HepG2 (cell line): ENCODE measurements at regions not wholly inside any gene's neighbourhood (a gene's known extent, or its start where the extent isn't known, plus 50 kb on each side); places are given as distances from the start of the nearest gene placed in this dataset.
A peak's percentile ranks its signal among the peaks of the same experiment; 100 is the strongest.

Experiments used
- CREB1 ChIP-seq, 2 experiments: fragments of 450-650 bp in 1 of 2; IDR thresholded peaks; 2 replicates each; pipeline ENCODE4 v1.6.1; 2016 to 2017; ENCODE audit warnings: control low read depth in 1 of 2, mild to moderate bottlenecking in 1 of 2, missing compliant biosample characterization in 1 of 2, missing genetic modification characterization in 1 of 2
- ERF ChIP-seq: IDR thresholded peaks from 2 replicates; pipeline ENCODE4 v1.6.1; 2018; ENCODE audit warnings: missing biosample characterization, missing genetic modification reagents
- ETV5 ChIP-seq: IDR thresholded peaks from 2 replicates; pipeline ENCODE4 v1.6.1; 2018; ENCODE audit warnings: missing biosample characterization, missing genetic modification reagents, inconsistent platforms, borderline replicate concordance
- KDM5B ChIP-seq: sonication (generic); formaldehyde crosslinking; IDR thresholded peaks from 2 replicates; pipeline ENCODE4 v1.4.0; 2020; ENCODE audit warnings: missing genetic modification reagents, mild to moderate bottlenecking, borderline replicate concordance
- MEIS2 ChIP-seq: sonication (generic); formaldehyde crosslinking; IDR thresholded peaks from 2 replicates; pipeline ENCODE4 v1.9.0; 2021; ENCODE audit warnings: mild to moderate bottlenecking, missing genetic modification reagents
- NKX3-1 ChIP-seq: sonication (generic); formaldehyde crosslinking; IDR thresholded peaks from 2 replicates; pipeline ENCODE4 v1.5.0; 2020; ENCODE audit warnings: missing genetic modification reagents
- ONECUT2 ChIP-seq: sonication (generic); formaldehyde crosslinking; IDR thresholded peaks from 2 replicates; pipeline ENCODE4 v1.4.0; 2020; ENCODE audit warnings: missing genetic modification reagents
- RFXANK ChIP-seq: IDR thresholded peaks from 2 replicates; pipeline ENCODE4 v1.6.1; 2016
- SIN3B ChIP-seq: fragments of 150-350 bp; IDR thresholded peaks from 2 replicates; pipeline ENCODE4 v1.6.1; 2014; ENCODE audit warnings: low read length
- TRIM24 ChIP-seq: sonication (generic); formaldehyde crosslinking; IDR thresholded peaks from 2 replicates; pipeline ENCODE4 v1.8.0; 2022; ENCODE audit warnings: mild to moderate bottlenecking, missing genetic modification reagents
- WIZ ChIP-seq: sonication (generic); formaldehyde crosslinking; IDR thresholded peaks from 2 replicates; pipeline ENCODE4 v1.5.1; 2020; ENCODE audit warnings: mild to moderate bottlenecking, missing genetic modification reagents
- ZKSCAN5 ChIP-seq: sonication (generic); formaldehyde crosslinking; IDR thresholded peaks from 2 replicates; pipeline ENCODE4 v1.5.1; 2020; ENCODE audit warnings: mild to moderate bottlenecking, missing genetic modification reagents
- ZNF160 ChIP-seq: sonication (generic); formaldehyde crosslinking; IDR thresholded peaks from 2 replicates; pipeline ENCODE4 v1.8.0; 2022; ENCODE audit warnings: mild to moderate bottlenecking, inconsistent platforms, missing genetic modification reagents
- ZNF251 ChIP-seq: sonication (generic); formaldehyde crosslinking; IDR thresholded peaks from 2 replicates; pipeline ENCODE4 v1.9.0; 2021; ENCODE audit warnings: mild to moderate bottlenecking, missing genetic modification reagents
- ZNF343 ChIP-seq: sonication (generic); formaldehyde crosslinking; IDR thresholded peaks from 2 replicates; pipeline ENCODE4 v1.4.0; 2020; ENCODE audit warnings: mild to moderate bottlenecking, missing genetic modification reagents
- ZNF501 ChIP-seq: sonication (generic); formaldehyde crosslinking; IDR thresholded peaks from 2 replicates; pipeline ENCODE4 v1.5.1; 2020; ENCODE audit warnings: mild to moderate bottlenecking, moderate library complexity, missing genetic modification reagents
- TF ChIP-seq, protein P1 (sequence below): fragments of 450-650 bp; IDR thresholded peaks from 2 replicates; pipeline ENCODE4 v1.6.1; 2017; ENCODE audit warnings: mild to moderate bottlenecking
- TF ChIP-seq, protein P2 (sequence below): sonication (generic); formaldehyde crosslinking; IDR thresholded peaks from 2 replicates; pipeline ENCODE4 v1.5.1; 2020; ENCODE audit warnings: missing genetic modification reagents, mild to moderate bottlenecking, borderline replicate concordance
- TF ChIP-seq, protein P3 (sequence below): IDR thresholded peaks from 2 replicates; pipeline ENCODE4 v1.6.1; 2016; ENCODE audit warnings: low read depth, missing genetic modification reagents, missing compliant biosample characterization
- TF ChIP-seq, protein P4 (sequence below): sonication (generic); formaldehyde crosslinking; conservative IDR thresholded peaks from 2 replicates; pipeline ENCODE4 v1.8.1; 2023; ENCODE audit warnings: missing genetic modification reagents

DNA sequence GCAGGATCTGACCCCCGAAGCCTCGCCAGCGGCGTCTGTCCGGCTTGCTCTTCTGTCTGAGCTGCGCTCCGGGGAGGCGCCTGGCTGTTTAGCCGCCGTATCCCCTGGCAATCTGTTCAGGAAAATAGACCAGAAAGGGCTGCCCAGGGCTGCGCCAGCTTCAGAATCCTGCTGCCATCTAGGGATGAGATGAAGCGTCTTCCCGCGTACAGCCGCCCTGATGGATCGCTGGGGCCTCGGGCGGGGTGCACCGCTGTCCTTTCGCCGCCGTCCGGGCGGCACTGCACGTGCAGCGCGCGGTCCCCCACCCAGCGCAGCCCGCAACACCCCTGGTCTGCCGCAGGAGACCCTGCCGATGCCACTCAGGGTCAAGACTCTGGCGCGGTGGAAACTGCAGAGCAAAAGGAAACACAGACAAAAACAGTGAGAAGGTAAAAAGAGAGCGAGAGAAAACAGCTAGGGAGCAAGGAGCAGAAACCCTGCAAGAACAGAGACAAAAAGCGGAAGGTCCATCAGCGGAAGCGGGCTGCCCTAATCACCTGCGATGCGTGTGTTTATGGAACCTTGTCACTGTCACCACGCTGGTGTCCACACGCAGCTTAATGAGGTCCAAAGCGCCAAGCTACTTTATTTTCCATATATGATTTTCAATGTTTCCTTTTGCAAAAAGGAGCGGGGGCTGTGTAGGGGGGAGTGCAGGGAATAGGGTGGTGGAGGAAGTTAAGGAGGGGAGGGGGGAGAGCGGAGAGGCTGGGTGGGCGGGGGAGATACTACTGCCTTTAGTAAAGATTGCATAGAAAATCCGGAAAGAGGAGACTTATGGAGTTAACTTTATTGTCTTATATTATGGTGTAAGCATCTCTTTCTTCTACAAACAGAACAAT is 2113.3 kb upstream of the PIK3C3 start (continued):
- TF ChIP-seq SIN3B (no peak), MEIS2 (no peak), KDM5B (CRISPR knock-in tag) (peak; percentile 57; the same call in 1 of the 2 replicates), ZNF251 (no peak), ZNF160 (no peak), WIZ (CRISPR knock-in tag) (no peak), ZNF343 (CRISPR knock-in tag) (no peak), ETV5 (CRISPR knock-in tag) (no peak), ONECUT2 (CRISPR knock-in tag) (no peak), RFXANK (CRISPR knock-in tag) (no peak), ZKSCAN5 (CRISPR knock-in tag) (no peak), CREB1 (IDR thresholded peaks at IDR 0.05) (no peak), CREB1 (CRISPR knock-in tag; IDR thresholded peaks at IDR 0.05) (no peak), ERF (0 out of 2 replicates have a peak, but pooled peaks have one; percentile 32), TRIM24 (CRISPR knock-in tag) (no peak), NKX3-1 (CRISPR knock-in tag) (no peak), ZNF501 (CRISPR knock-in tag) (peak; percentile 80)
- TF ChIP-seq, protein P1, sequence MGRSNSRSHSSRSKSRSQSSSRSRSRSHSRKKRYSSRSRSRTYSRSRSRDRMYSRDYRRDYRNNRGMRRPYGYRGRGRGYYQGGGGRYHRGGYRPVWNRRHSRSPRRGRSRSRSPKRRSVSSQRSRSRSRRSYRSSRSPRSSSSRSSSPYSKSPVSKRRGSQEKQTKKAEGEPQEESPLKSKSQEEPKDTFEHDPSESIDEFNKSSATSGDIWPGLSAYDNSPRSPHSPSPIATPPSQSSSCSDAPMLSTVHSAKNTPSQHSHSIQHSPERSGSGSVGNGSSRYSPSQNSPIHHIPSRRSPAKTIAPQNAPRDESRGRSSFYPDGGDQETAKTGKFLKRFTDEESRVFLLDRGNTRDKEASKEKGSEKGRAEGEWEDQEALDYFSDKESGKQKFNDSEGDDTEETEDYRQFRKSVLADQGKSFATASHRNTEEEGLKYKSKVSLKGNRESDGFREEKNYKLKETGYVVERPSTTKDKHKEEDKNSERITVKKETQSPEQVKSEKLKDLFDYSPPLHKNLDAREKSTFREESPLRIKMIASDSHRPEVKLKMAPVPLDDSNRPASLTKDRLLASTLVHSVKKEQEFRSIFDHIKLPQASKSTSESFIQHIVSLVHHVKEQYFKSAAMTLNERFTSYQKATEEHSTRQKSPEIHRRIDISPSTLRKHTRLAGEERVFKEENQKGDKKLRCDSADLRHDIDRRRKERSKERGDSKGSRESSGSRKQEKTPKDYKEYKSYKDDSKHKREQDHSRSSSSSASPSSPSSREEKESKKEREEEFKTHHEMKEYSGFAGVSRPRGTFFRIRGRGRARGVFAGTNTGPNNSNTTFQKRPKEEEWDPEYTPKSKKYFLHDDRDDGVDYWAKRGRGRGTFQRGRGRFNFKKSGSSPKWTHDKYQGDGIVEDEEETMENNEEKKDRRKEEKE, result no peak
- TF ChIP-seq, protein P2, sequence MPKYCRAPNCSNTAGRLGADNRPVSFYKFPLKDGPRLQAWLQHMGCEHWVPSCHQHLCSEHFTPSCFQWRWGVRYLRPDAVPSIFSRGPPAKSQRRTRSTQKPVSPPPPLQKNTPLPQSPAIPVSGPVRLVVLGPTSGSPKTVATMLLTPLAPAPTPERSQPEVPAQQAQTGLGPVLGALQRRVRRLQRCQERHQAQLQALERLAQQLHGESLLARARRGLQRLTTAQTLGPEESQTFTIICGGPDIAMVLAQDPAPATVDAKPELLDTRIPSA (CRISPR knock-in tag), result no peak
- TF ChIP-seq, protein P3, sequence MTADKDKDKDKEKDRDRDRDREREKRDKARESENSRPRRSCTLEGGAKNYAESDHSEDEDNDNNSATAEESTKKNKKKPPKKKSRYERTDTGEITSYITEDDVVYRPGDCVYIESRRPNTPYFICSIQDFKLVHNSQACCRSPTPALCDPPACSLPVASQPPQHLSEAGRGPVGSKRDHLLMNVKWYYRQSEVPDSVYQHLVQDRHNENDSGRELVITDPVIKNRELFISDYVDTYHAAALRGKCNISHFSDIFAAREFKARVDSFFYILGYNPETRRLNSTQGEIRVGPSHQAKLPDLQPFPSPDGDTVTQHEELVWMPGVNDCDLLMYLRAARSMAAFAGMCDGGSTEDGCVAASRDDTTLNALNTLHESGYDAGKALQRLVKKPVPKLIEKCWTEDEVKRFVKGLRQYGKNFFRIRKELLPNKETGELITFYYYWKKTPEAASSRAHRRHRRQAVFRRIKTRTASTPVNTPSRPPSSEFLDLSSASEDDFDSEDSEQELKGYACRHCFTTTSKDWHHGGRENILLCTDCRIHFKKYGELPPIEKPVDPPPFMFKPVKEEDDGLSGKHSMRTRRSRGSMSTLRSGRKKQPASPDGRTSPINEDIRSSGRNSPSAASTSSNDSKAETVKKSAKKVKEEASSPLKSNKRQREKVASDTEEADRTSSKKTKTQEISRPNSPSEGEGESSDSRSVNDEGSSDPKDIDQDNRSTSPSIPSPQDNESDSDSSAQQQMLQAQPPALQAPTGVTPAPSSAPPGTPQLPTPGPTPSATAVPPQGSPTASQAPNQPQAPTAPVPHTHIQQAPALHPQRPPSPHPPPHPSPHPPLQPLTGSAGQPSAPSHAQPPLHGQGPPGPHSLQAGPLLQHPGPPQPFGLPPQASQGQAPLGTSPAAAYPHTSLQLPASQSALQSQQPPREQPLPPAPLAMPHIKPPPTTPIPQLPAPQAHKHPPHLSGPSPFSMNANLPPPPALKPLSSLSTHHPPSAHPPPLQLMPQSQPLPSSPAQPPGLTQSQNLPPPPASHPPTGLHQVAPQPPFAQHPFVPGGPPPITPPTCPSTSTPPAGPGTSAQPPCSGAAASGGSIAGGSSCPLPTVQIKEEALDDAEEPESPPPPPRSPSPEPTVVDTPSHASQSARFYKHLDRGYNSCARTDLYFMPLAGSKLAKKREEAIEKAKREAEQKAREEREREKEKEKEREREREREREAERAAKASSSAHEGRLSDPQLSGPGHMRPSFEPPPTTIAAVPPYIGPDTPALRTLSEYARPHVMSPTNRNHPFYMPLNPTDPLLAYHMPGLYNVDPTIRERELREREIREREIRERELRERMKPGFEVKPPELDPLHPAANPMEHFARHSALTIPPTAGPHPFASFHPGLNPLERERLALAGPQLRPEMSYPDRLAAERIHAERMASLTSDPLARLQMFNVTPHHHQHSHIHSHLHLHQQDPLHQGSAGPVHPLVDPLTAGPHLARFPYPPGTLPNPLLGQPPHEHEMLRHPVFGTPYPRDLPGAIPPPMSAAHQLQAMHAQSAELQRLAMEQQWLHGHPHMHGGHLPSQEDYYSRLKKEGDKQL (CRISPR knock-in tag), result no peak
- TF ChIP-seq, protein P4, sequence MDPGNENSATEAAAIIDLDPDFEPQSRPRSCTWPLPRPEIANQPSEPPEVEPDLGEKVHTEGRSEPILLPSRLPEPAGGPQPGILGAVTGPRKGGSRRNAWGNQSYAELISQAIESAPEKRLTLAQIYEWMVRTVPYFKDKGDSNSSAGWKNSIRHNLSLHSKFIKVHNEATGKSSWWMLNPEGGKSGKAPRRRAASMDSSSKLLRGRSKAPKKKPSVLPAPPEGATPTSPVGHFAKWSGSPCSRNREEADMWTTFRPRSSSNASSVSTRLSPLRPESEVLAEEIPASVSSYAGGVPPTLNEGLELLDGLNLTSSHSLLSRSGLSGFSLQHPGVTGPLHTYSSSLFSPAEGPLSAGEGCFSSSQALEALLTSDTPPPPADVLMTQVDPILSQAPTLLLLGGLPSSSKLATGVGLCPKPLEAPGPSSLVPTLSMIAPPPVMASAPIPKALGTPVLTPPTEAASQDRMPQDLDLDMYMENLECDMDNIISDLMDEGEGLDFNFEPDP (CRISPR knock-in tag), result no peak
